Left ventricle myocardium superior (tissue), 1 donor: ENCODE measurements at regions not wholly inside any gene's neighbourhood (a gene's known extent, or its start where the extent isn't known, plus 50 kb on each side); places are given as distances from the start of the nearest gene placed in this dataset.
"Not testable (repeated sequence)": the region's sequence is repeated elsewhere in the genome, so short reads cannot be mapped to it uniquely, and the experiment has no call there.

Experiments used
- ATAC-seq: fragments of 200-7000 bp; cut with Tn5 transposase; one replicate; pipeline ENCODE4 v1.9.1; 2020; ENCODE audit warnings: mild to moderate bottlenecking, moderate library complexity
- DNase-seq: peaks from one replicate; pipeline ENCODE4 v3.0.0-alpha.2; 2020
- intact Hi-C: fragments of 100-400 bp; cut with micrococcal nuclease; formaldehyde crosslinking; loops from one replicate; pipeline ENCODE4 v1.11.0; 2022
- donor health status: DM: no; HTN: yes; CAD: no; lungs with severe emphysema.

DNA sequence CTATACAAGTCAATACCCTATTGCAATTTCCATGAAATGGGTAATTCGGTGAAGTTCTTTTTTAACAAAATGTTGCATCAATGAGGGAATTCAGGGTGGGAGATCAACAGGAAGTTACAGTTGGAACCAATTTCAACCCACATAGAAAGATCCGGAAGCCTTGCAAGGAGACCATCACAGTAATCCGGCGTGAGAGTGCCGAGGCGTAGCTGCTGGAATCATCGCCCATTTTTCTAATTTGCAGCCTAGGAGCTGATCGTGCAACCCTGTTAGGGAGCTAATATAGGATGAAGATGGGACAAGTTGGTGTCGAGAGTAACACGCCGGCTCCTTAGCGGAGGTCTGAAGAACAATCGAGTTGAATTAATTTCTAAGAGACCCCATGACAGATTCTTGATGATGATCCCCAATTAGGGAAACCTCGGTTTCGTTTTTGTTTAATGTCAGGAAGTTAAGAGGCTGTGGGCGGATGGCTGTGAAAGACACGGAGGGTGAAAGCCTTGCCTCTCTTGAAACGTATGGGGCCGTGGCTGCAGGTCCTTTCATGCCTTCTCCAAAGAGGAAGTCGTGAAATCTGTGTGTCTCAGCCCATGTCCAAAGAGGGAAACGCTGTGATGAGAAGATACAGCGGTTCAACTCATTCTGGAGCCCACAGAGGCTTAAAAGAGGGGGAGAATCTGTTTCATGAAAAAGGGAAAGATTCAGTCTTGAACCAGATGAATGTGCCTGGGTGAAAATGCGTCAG is 51.2 kb upstream of the CARD11 start:
- ATAC-seq (peak; percentile 38), DNase-seq (no peak)
- intact Hi-C loops: no loop called here

DNA sequence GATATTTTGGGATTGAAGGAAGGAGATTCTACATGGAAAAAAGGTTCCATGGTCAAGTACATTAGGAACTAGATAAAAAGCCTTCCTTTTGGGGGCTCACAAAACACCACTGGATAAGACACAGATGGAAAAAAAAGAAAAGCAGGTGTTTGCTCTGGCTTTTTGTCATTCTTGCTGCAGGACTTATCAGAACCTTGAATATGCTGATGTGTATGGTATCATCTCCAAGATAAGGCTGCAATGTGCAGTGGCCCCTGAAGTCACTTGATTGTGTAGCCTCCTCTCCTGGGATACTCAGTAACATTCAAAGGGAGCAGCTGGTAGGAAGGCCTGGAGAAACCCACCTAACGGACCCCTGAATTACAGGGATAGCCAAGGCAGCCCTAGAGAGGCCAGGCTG is 54.1 kb upstream of the CARD11 start:
- intact Hi-C loops: no loop called here
- DNase-seq (no peak), ATAC-seq (no peak)

DNA sequence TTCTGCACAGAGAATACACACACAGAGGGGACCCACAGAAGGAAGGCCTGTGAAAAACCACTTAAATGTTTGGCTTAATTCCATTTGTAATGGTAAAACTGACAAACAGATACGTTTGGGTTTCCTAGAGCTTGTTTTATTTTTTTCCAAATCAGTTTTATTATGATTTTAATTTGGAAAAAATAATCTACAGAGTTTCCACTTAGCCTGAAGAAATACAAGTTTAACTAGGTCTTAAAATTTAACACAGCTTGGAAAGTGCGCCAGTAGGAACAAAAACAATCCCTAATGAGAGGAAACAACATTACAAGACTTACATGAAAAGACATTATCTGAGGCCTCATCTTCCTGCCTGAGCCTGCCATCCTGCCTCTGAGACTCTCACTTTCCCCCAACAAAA is 58.5 kb upstream of the CARD11 start:
- DNase-seq (no peak), ATAC-seq (no peak)
- intact Hi-C loops: no loop called here

GRCh38 chr7:3103614-3104398 is 60.1 kb upstream of the CARD11 start:
- intact Hi-C loops: no loop called here
- ATAC-seq (peak; percentile 52), DNase-seq (no peak)

- ATAC-seq: no peak
- intact Hi-C loops: no loop called here
- no peak for DNase-seq
Observed at GRCh38 chr7:3105856-3106255, 62.2 kb upstream of the CARD11 start.

GRCh38 chr7:3106361-3106826 is 62.7 kb upstream of the CARD11 start:
- no peak for DNase-seq
- intact Hi-C loops: no loop called here
- ATAC-seq: no peak

DNA sequence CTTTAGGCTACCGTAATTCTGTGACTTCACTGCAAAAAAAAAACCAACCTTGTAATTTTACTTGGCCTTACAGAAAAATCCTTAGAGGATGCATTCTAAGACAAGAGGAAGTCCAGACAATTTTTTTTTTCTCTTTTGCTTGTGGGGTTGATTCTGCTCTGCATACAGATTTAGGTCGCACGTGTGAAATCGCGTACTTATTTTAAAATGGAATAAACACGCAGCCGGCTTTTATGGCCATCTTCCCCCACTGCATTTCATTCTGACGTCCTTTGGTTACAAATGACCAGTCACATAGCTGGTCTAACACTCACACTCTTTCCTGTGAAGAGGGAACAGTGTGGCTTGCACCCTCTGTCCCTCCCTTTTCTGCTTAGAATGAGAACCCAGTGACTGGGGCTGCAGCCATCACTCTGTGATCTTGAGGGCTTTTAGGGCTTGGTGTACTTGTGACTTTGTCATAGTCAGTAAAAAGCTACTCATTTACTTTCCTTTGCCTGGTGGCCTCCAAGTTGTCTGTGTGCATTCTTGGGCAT is 63.6 kb upstream of the CARD11 start:
- intact Hi-C loops: no loop called here
- no peak for DNase-seq
- ATAC-seq: no peak

- intact Hi-C loops: no loop called here
- no peak for DNase-seq
Observed at GRCh38 chr7:3107889-3108570, 64.4 kb upstream of the CARD11 start.

GRCh38 chr7:3109311-3109915 is 65.7 kb upstream of the CARD11 start:
- DNase-seq (no peak), ATAC-seq (no peak)

More at GRCh38 chr7:3107889-3108570, 64.4 kb upstream of the CARD11 start:
- ATAC-seq: no peak

DNA sequence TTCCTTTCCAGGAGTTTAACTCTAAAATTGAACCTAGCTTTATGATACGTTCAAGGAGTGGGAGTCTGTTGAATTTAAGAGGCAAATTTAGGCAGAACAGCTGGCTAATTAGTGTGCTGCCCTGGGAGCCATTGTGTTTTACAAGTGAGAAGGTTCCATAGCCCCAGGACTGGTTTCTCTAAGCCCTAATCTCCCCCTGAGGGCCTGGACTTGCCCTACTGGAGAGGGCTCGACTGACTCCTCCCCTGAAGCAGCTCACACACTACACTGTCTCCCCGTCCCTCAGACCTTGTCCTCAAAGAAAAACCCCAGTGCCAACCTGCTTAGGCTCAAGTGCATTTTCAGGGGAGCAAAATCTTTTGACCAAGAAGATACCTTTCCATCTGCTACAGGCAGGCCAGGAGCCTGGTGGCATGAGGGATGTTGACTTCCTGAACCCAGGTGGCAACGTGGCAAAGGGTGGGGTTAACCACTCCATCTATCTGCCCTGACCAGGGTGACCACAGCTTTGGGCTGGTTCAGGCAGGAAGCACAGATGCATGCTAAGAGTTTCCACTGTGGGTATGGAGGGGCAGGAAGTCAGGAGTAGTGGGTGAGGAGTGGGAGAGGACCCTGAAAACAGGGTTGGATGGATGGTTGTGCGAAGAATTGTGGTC is 68.9 kb upstream of the CARD11 start:
- intact Hi-C loops: no loop called here
- ATAC-seq (no peak), DNase-seq (no peak)

More at GRCh38 chr7:3109311-3109915, 65.7 kb upstream of the CARD11 start:
- intact Hi-C loops: no loop called here

GRCh38 chr7:3114917-3115316 is 71.2 kb upstream of the CARD11 start:
- intact Hi-C loops: no loop called here
- ATAC-seq: no peak
- no peak for DNase-seq

DNA sequence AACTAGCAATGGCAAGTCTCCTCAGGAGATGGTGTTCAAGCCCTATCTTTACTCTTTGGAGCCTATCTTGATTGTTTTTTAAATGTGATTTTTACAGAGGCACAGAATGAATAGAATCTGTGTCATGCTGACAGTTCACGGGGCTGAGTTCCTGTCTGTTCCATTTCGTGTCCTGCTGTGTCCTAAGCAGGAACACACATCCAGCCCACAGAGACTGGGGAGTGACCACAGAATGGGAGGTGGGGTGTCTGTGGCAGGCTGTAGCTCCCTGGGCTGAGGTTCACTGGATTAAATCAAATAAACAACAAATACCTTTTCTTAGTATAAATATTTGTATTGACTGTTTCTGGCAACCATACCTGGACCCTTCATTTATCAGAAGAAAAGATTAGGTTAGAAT is 73.4 kb upstream of the CARD11 start:
- intact Hi-C loops: no loop called here
- no peak for ATAC-seq
- no peak for DNase-seq

GRCh38 chr7:3117488-3118231 is 74.0 kb upstream of the CARD11 start:
- no peak for ATAC-seq
- intact Hi-C loops: no loop called here
- no peak for DNase-seq

DNA sequence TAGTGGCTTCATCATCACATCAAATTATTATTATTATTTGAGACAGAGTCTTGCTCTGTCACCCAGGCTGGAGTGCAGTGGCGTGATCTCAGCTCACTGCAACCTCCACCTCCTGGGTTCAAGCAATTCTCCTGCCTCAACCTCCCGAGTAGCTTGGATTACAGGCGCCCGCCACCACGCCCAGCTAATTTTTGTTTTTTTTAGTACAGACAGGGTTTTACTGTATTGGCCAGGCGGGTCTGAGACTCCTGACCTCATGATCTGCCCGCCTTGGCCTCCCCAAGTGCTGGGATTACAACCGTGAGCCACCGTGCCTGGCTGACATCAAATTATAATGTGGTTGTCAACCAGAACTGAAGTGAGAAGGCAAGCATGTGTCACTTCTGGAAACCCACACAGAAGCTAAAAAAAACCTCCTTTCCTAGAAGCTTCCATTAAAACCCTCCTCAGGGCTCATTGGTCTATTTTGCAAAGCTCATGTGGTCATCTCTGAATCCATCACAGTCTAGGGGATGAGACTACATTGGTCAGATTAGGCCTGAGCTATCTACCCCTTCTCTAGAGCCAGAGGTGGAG is 75.8 kb upstream of the CARD11 start:
- DNase-seq, intact Hi-C loops, ATAC-seq: not testable (repeated sequence)

GRCh38 chr7:3119963-3120362 is 76.3 kb upstream of the CARD11 start:
- no peak for DNase-seq
- intact Hi-C loops: no loop called here
- ATAC-seq: no peak

- no peak for DNase-seq
- intact Hi-C loops: no loop called here
- ATAC-seq: no peak
Observed at GRCh38 chr7:3120513-3120912, 76.8 kb upstream of the CARD11 start.

GRCh38 chr7:3128857-3129490 is 85.3 kb upstream of the CARD11 start:
- DNase-seq: no peak
- no peak for ATAC-seq
- intact Hi-C loops: no loop called here
